K562 (cell line): ENCODE measurements at regions not wholly inside any gene's neighbourhood (a gene's known extent, or its start where the extent isn't known, plus 50 kb on each side); places are given as distances from the start of the nearest gene placed in this dataset.

Source experiments
- ATAC-seq: fragments of 200-7000 bp; cut with Tn5 transposase; 3 replicates; pipeline ENCODE4 v1.9.1; 2020; ENCODE audit warnings: moderate library complexity
- BruUV-seq: library from RNA; stranded (reverse); fragments of 400-500 nt; replicated peaks from 2 replicates; lab custom pipeline; 2021; lab: Mats Ljungman, UMichigan
- CTCF ChIA-PET: fragments of 300-600 bp; formaldehyde crosslinking; extraction: SDS; loops from one replicate; lab custom pipeline; 2021; ENCODE audit warnings: low intra/inter-chr PET ratio; lab: Yijun Ruan, JAX
- POLR2A ChIA-PET: fragments of 300-600, 350-650 bp; sonication (Branson Sonifier 250); formaldehyde crosslinking; extraction: SDS; loops from one replicate; lab custom pipeline; 2021; ENCODE audit warnings: antibody characterized with exemption, inconsistent platforms; lab: Yijun Ruan, JAX
- DNase-seq, 4 experiments: peaks; one replicate each; pipeline versions ENCODE4 v3.0.0 to v3.0.0-alpha.2; 2011 to 2018; ENCODE audit warnings: low spot score in 3 of 4, mixed read lengths in 3 of 4; ENCODE audit errors: extremely low read depth in 1 of 4
- FAIRE-seq: peaks from 2 replicates; lab custom pipeline; 2011; peaks lifted over from hg19 to GRCh38; lab: Jason Lieb, UNC
- H2AFZ ChIP-seq: 2 replicates; pipeline ENCODE4 v1.6.0; 2011; ENCODE audit warnings: low read depth, low read length, control low read depth, inconsistent platforms
- H3K27ac ChIP-seq: fragments of 200-600 bp; 3 replicates; pipeline ENCODE4 v1.8.0; 2011; ENCODE audit warnings: low read depth, mild to moderate bottlenecking, control low read depth, inconsistent platforms, low read length, moderate library complexity, mixed read lengths; ENCODE audit errors: extremely low read depth
- H3K27me3 ChIP-seq, 2 experiments: fragments of 300-600 bp in 1 of 2; 2 replicates in 1 of 2; 3 replicates in 1 of 2; pipeline versions ENCODE4 v1.6.0 to v1.8.0; 2011; ENCODE audit warnings: inconsistent platforms in 2 of 2, low read length in 2 of 2, mild to moderate bottlenecking in 1 of 2, mixed read lengths in 1 of 2, moderate library complexity in 1 of 2; ENCODE audit not compliant: control insufficient read depth in 2 of 2, insufficient read depth in 2 of 2
- H3K36me3 ChIP-seq: fragments of 300-600 bp; 3 replicates; pipeline ENCODE4 v1.8.0; 2011; ENCODE audit warnings: mild to moderate bottlenecking, low read length, inconsistent platforms; ENCODE audit not compliant: control insufficient read depth, insufficient read depth
- H3K4me1 ChIP-seq, 2 experiments: fragments of 200-600 bp in 1 of 2; replicated peaks in 1 of 2; 2 replicates in 1 of 2; 3 replicates in 1 of 2; pipeline versions ENCODE4 v1.5.1 to v1.8.0; 2011; ENCODE audit warnings: inconsistent platforms in 2 of 2, low read length in 2 of 2, mild to moderate bottlenecking in 1 of 2, mixed read lengths in 1 of 2, moderate library complexity in 1 of 2; ENCODE audit not compliant: control insufficient read depth in 2 of 2, insufficient read depth in 2 of 2
- H3K4me2 ChIP-seq: 2 replicates; pipeline ENCODE4 v1.6.1; 2011; ENCODE audit warnings: low read length, control low read depth, inconsistent platforms, mixed read lengths; ENCODE audit not compliant: insufficient read depth
- H3K4me3 ChIP-seq: fragments of 200-600 bp; sonication (generic), shearing (Covaris generic); 2 replicates; pipeline ENCODE4 v1.5.1; 2016; ENCODE audit warnings: control low read depth, inconsistent platforms
- H3K79me2 ChIP-seq: fragments of 200-600 bp; 3 replicates; pipeline ENCODE4 v1.8.0; 2011; ENCODE audit warnings: low read length, inconsistent platforms; ENCODE audit not compliant: control insufficient read depth, insufficient read depth
- H3K9ac ChIP-seq, 2 experiments: 2 replicates each; pipeline versions ENCODE4 v1.6.0 to v1.6.1; 2011; ENCODE audit warnings: low read depth in 2 of 2, low read length in 2 of 2, control low read depth in 1 of 2, inconsistent platforms in 1 of 2, mild to moderate bottlenecking in 1 of 2, mixed read lengths in 1 of 2; ENCODE audit not compliant: insufficient read depth in 1 of 2
- H3K9me1 ChIP-seq: one replicate; pipeline ENCODE4 v1.6.0; 2011; ENCODE audit warnings: inconsistent platforms, mild to moderate bottlenecking, low read length, moderate library complexity; ENCODE audit not compliant: control insufficient read depth, insufficient read depth
- H3K9me3 ChIP-seq: replicated peaks from 2 replicates; pipeline ENCODE4 v1.5.1; 2011; ENCODE audit warnings: low read depth, low read length, inconsistent platforms; ENCODE audit not compliant: control insufficient read depth, insufficient read depth
- H4K20me1 ChIP-seq: replicated peaks from 2 replicates; pipeline ENCODE4 v1.6.1; 2011; ENCODE audit warnings: low read length, inconsistent platforms, mixed read lengths; ENCODE audit not compliant: control insufficient read depth, insufficient read depth
- ARID2 ChIP-seq: fragments of 450-650 bp; IDR thresholded peaks from 2 replicates; pipeline ENCODE4 v1.6.1; 2017; ENCODE audit warnings: antibody characterized with exemption, mild to moderate bottlenecking
- CHAMP1 ChIP-seq: fragments of 450-650 bp; IDR thresholded peaks from 2 replicates; pipeline ENCODE4 v1.6.1; 2016; ENCODE audit warnings: mild to moderate bottlenecking
- MTA1 ChIP-seq: fragments of 450-650 bp; IDR thresholded peaks from 2 replicates; pipeline ENCODE4 v1.6.1; 2017; ENCODE audit warnings: borderline replicate concordance
- NELFE ChIP-seq: IDR thresholded peaks from 2 replicates; pipeline ENCODE4 v1.6.1; 2011; ENCODE audit warnings: mild to moderate bottlenecking; ENCODE audit not compliant: insufficient read depth, insufficient read length
- NFATC3 ChIP-seq: fragments of 450-650 bp; IDR thresholded peaks from 2 replicates; pipeline ENCODE4 v1.6.1; 2017; ENCODE audit warnings: mild to moderate bottlenecking
- SIX5 ChIP-seq, 2 experiments: IDR thresholded peaks; 2 replicates each; pipeline ENCODE4 v1.6.1; 2011; ENCODE audit warnings: low read length in 2 of 2, borderline replicate concordance in 1 of 2, low read depth in 1 of 2, mild to moderate bottlenecking in 1 of 2, moderate library complexity in 1 of 2; ENCODE audit not compliant: insufficient read depth in 1 of 2
- ZNF830 ChIP-seq: fragments of 250-450 bp; sonication (Bioruptor Pico); IDR thresholded peaks from 2 replicates; pipeline ENCODE4 v1.5.0; 2021; ENCODE audit warnings: mild to moderate bottlenecking
- WGBS: fragments of 100-300 bp; shearing (Covaris generic); methylation state at CpG from one replicate; pipeline ENCODE4 v1.1.6; 2016; ENCODE audit warnings: low coverage, mixed read lengths; ENCODE audit not compliant: insufficient coverage; ENCODE audit errors: missing lambda C conversion rate; 5-methylcytosine and 5-hydroxymethylcytosine counted together
- in situ Hi-C: fragments of 300-500 bp; cut with MboI; formaldehyde crosslinking; loops from 4 replicates; pipeline ENCODE4 v1.15.0; 2018; ENCODE audit warnings: inconsistent platforms, mixed read lengths
- intact Hi-C: fragments of 100-400 bp; cut with micrococcal nuclease; formaldehyde crosslinking; loops from 2 replicates; pipeline ENCODE4 v1.14.2; 2022

GRCh38 chr12:127457726-127458125 lies 809.2 kb upstream of the TMEM132C start:
- Histone ChIP-seq H3K36me3 (no peaks in the 10 kb centered on the region), H2AFZ (no peak overlapping the region), H3K4me2 (no peak overlapping the region), H3K79me2 (no peaks in the 10 kb centered on the region), H3K4me3 (no peak overlapping the region), H3K9ac (no peak overlapping the region), H3K9me1 (no peaks in the 10 kb centered on the region), H3K4me1 (no peaks in the 10 kb centered on the region), H3K27ac (no peak overlapping the region), H3K9me3 (no peaks in the 10 kb centered on the region), H4K20me1 (no peaks in the 10 kb centered on the region), H3K27me3 (no peaks in the 10 kb centered on the region)
- POLR2A ChIA-PET, result interaction anchor here (0.9 kb wide), 1 partner anchor 12 kb away, joined by 3 read pairs; no protein-coding TSS in a partner anchor
- WGBS, result 4% methylated on average over 5 of the region's 5 CpGs
- no TSS peak for BruUV-seq
- intact Hi-C loops, result no loop called here
- ATAC-seq (no peak), DNase-seq (no peak), FAIRE-seq (no peak)
- CTCF ChIA-PET, result no interaction called here
- in situ Hi-C loops, result no loop called here
- TF ChIP-seq NELFE, result no peak
- TF ChIP-seq CHAMP1, result no peak
- TF ChIP-seq NFATC3, result no peak
- no peak for TF ChIP-seq ZNF830 (CRISPR knock-in tag)
- TF ChIP-seq SIX5 (IDR thresholded peaks at IDR 0.05; ENCODE audit: borderline replicate concordance in 1 of 2, insufficient read depth in 1 of 2, low read depth in 1 of 2, low read length in 2 of 2), result no peak
- TF ChIP-seq MTA1, result no peak
- no peak for TF ChIP-seq ARID2
